GM13976 (cell line): ENCODE measurements at regions not wholly inside any gene's neighbourhood (a gene's known extent, or its start where the extent isn't known, plus 50 kb on each side); places are given as distances from the start of the nearest gene placed in this dataset.

Source experiments
- DNase-seq: peaks from one replicate; pipeline ENCODE4 v3.0.0; 2012; ENCODE audit warnings: low spot score
- CTCF ChIP-seq: IDR thresholded peaks from 2 replicates; pipeline ENCODE4 v1.5.1; 2012; ENCODE audit warnings: borderline replicate concordance, mild to moderate bottlenecking; ENCODE audit not compliant: insufficient read depth; ENCODE audit errors: extremely low read depth, missing control alignments, control extremely low read depth
- in situ Hi-C: fragments of 300-500 bp; cut with MboI; formaldehyde crosslinking; loops from one replicate; pipeline ENCODE4 v1.12.0; 2022; ENCODE audit warnings: low sequenced_read_pairs, mixed read lengths, inconsistent platforms; ENCODE audit not compliant: unreplicated experiment

DNA sequence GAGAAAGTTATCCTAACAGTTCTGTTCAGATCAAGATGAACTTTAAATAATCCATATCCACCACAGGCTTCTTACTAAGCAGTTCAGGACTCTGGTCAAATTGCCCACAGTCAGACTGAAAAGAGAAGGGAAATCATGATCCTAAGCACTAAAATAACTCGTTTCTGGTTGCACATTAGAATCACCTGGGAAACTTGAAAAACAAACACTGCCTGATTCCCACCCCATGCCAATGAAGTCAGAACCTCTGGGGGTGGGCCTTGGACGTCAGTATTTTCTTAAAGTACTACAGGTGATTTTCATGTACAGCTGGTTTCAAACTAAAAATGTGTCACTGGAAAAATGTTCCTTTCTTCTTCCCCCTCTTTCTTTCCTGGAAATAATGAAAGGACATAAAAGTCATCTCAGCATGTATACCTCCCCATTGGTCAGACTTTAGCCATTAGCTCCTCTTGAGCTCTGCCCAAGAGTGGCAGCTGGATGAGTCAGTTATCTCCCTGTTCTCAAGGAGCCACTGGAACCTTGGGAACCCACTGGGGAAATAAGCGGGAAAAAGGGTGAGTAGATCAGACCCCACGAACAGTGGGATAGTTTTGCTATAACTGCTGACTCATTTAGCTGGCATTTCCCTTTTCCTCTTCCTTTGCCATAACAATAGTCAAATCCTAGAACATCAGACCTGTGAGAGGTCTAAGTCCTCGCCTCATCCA lies 75.3 kb upstream of the IL6 start:
- DNase-seq = no peak
- TF ChIP-seq CTCF = no peak
- in situ Hi-C loops = no loop called here

DNA sequence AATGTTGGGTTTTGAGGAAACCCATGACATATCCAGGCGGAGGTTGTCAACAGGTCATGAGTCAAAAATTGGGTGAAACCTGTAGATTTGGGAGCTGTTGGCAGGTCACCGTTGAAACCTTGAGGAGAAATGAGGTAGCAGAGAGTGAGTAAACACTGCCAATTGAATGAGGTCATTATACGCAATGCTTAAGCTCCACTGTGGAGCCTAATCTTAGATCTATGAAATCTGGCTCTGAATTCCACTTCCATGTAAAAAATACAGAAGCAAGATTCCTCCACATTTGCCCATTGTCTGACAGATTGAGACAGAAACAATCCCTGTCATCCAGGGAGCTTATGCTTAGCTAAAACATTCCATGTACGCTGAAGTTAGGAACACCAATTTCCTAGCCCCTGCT lies 76.0 kb upstream of the IL6 start:
- in situ Hi-C loops = no loop called here
- no peak for TF ChIP-seq CTCF

GRCh38 chr7:22649686-22650085 lies 77.3 kb upstream of the IL6 start:
- in situ Hi-C loops = no loop called here
- DNase-seq = no peak
- no peak for TF ChIP-seq CTCF

More for the DNA sequence above, 76.0 kb upstream of the IL6 start:
- no peak for DNase-seq

DNA sequence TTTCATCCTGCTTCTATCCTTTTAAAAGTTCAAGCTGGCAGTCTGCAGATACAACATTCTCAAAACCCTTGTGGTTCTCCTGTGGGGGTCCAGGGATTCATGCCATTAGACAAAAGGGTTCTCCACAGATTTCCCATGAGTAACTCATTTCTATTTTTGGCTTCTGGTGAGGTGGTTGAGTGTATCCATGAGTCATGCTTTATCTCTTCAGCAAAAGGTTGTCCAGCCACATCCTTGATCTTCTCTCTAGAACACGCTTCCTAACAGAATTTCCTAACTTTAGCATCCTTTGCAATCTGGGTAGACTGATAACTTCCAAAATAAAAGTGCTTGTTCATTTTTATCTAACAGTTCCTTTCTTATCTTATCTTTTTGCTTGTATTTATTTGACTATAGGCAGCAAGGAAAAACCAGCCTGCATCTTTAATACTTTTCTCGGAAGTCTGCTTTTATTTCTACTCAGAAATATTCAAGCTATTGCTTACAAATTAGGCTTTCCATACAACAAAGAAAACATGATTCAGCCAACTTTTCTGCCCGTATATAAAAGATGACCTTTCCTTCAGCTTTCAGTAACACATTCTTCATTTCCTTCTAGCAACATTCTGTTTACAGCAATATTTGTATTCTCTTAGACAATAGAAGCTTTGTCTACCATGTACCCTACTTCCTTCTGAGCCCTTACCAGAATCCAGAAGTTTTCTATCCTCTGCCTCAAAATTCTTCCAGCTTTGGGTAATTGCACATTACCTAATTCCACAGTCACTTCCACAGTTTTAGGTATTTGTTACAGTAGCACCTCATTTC lies 79.3 kb upstream of the IL6 start:
- no peak for DNase-seq
- in situ Hi-C loops = no loop called here
- no peak for TF ChIP-seq CTCF

DNA sequence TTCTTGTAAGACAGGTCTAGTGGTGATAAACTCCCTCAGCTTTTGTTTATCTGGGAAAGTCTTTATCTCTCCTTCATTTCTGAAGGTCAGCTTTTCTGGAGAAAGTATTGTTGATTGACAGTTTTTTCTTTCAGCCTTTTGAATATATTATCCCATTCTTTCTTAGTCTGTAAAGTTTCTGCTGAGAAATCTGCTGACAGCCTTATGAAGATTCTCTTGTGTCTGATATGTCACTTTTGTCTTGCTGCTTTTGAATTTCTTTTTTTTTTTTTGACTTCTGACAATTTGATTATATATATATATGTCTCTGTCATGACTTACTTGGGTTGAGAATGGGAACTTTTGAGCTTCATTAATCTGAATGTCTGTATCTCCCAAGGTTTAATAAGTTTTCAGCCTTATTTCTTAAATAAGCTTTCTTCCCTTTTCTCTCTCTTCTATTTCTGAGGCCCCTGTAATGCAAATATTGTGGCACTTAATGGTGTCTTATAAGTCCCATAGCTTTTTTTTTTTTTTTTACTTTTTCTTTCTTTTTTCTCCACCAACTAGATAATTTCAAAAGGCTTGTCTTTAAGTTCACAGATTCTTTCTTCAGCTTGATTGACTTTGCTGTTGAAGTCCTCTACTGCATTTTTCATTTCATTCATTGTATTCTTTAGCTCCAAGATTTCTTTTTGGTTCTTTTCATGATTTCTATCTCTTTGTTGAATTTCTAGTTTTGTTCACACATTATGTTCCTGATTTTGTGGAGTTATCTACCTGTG lies 81.4 kb upstream of the IL6 start:
- in situ Hi-C loops = no loop called here
- no peak for DNase-seq
- no peak for TF ChIP-seq CTCF

DNA sequence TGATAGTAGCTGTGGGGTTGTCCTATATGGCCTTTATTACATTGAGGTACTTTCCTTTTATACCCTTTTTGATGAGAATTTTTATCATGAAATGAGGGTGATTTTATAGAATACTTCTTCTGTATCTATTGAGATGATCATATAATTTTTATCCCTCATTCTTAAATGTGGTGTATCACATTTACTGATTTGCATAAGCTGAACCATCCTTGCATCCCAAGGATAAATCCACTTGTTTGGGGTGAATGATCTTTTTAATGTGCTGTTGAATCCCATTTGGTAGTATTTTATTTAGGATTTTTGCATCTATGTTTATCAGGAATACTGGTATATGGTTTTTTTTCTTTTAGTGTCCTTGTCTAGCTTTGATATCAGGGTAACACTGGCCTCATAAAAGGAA lies 84.5 kb upstream of the IL6 start:
- TF ChIP-seq CTCF = no peak
- in situ Hi-C loops = no loop called here
- no peak for DNase-seq
